ENCODE measurements at regions not wholly inside any gene's neighbourhood (a gene's known extent, or its start where the extent isn't known, plus 50 kb on each side); places are given as distances from the start of the nearest gene placed in this dataset.

GRCh38 chr14:36028218-36028617, 148.3 kb downstream of the PTCSC3 start:
- no peak for DNase-seq

- no peak for DNase-seq
These were observed 149.2 kb downstream of the PTCSC3 start for GRCh38 chr14:36027354-36027753.

GRCh38 chr14:36022765-36023410, 153.6 kb downstream of the PTCSC3 start:
- no peak for DNase-seq

GRCh38 chr14:36021591-36022320, 154.8 kb downstream of the PTCSC3 start:
- no peak for DNase-seq

GRCh38 chr14:36021030-36021422, 155.5 kb downstream of the PTCSC3 start:
- DNase-seq, result no peak

- no peak for DNase-seq
These were observed 156.1 kb downstream of the PTCSC3 start for GRCh38 chr14:36020120-36021029.

- no peak for DNase-seq
These were observed 157.4 kb downstream of the PTCSC3 start for GRCh38 chr14:36019126-36019525.

- DNase-seq, result no peak
These were observed 162.3 kb downstream of the PTCSC3 start for GRCh38 chr14:36014236-36014635.

GRCh38 chr14:36013483-36013882, 163.0 kb downstream of the PTCSC3 start:
- no peak for DNase-seq

GRCh38 chr14:36012621-36013020, 163.9 kb downstream of the PTCSC3 start:
- no peak for DNase-seq

GRCh38 chr14:36009643-36010042, 166.9 kb downstream of the PTCSC3 start:
- no peak for DNase-seq

- DNase-seq, result no peak
These were observed 169.9 kb downstream of the PTCSC3 start for GRCh38 chr14:36006623-36007022.

GRCh38 chr14:36005670-36006069, 170.9 kb downstream of the PTCSC3 start:
- DNase-seq, result no peak

GRCh38 chr14:36001936-36002335, 174.6 kb downstream of the PTCSC3 start:
- no peak for DNase-seq

- no peak for DNase-seq
These were observed 173.2 kb downstream of the BRMS1L start for GRCh38 chr14:35999294-35999693.

GRCh38 chr14:35998303-35998702, 172.2 kb downstream of the BRMS1L start:
- no peak for DNase-seq

- DNase-seq, result no peak
These were observed 167.5 kb downstream of the BRMS1L start for GRCh38 chr14:35993684-35993960.

GRCh38 chr14:35992816-35993683, 166.9 kb downstream of the BRMS1L start:
- DNase-seq, result no peak

GRCh38 chr14:35991356-35991755, 165.2 kb downstream of the BRMS1L start:
- no peak for DNase-seq

- DNase-seq, result no peak
These were observed 163.6 kb downstream of the BRMS1L start for GRCh38 chr14:35989736-35990135.

GRCh38 chr14:35988972-35989690, 163.0 kb downstream of the BRMS1L start:
- no peak for DNase-seq

GRCh38 chr14:35988550-35988949, 162.4 kb downstream of the BRMS1L start:
- no peak for DNase-seq
